Peyer's patch (tissue), 4 donors: ENCODE measurements at regions not wholly inside any gene's neighbourhood (a gene's known extent, or its start where the extent isn't known, plus 50 kb on each side); places are given as distances from the start of the nearest gene placed in this dataset.
"Not testable (repeated sequence)": the region's sequence is repeated elsewhere in the genome, so short reads cannot be mapped to it uniquely, and the experiment has no call there.

Experiments used
- DNase-seq, 3 donors: peaks; one replicate each; pipeline ENCODE4 v3.0.0-alpha.2; 2017 to 2019
- H3K27ac ChIP-seq, 4 donors: fragments of 200-600 bp; sonication (generic); one replicate each; pipeline ENCODE4 v1.5.1; 2016 to 2019
- H3K27me3 ChIP-seq, 2 donors: fragments of 200-600 bp; sonication (generic); one replicate each; pipeline ENCODE4 v1.5.1; 2019
- H3K36me3 ChIP-seq, 3 donors: fragments of 200-600 bp; sonication (generic); one replicate each; pipeline ENCODE4 v1.5.1; 2016 to 2019
- H3K4me1 ChIP-seq, 4 donors: fragments of 200-600 bp; sonication (generic); one replicate each; pipeline ENCODE4 v1.5.1; 2016 to 2019
- H3K4me3 ChIP-seq, 4 donors: fragments of 200-600 bp; sonication (generic); 1 replicate in 3 of 4; 2 replicates in 1 of 4; pipeline ENCODE4 v1.5.1; 2016 to 2019; ENCODE audit warnings: mild to moderate bottlenecking in 1 of 4
- H3K9me3 ChIP-seq, 4 donors: fragments of 200-600 bp; sonication (generic); one replicate each; pipeline ENCODE4 v1.5.1; 2016 to 2019; ENCODE audit warnings: mild to moderate bottlenecking in 1 of 4

GRCh38 chr16:88178896-88179295 lies 203.9 kb upstream of the ZNF469 start:
- not testable (repeated sequence) for H3K36me3 ChIP-seq, DNase-seq, H3K4me3 ChIP-seq, H3K4me1 ChIP-seq, H3K27ac ChIP-seq, H3K9me3 ChIP-seq, H3K27me3 ChIP-seq

- not testable (repeated sequence) for H3K27me3 ChIP-seq, H3K27ac ChIP-seq, H3K9me3 ChIP-seq, H3K36me3 ChIP-seq, H3K4me3 ChIP-seq, H3K4me1 ChIP-seq
- peak in 1 of 3 donors; percentile 37 for DNase-seq
Observed at GRCh38 chr16:88182967-88183881, 199.5 kb upstream of the ZNF469 start.

- H3K27me3 ChIP-seq, H3K27ac ChIP-seq, H3K9me3 ChIP-seq, H3K4me1 ChIP-seq, H3K36me3 ChIP-seq, H3K4me3 ChIP-seq: not testable (repeated sequence)
- DNase-seq: peak in 1 of 3 donors; percentile 30
Observed at GRCh38 chr16:88184053-88184452, 198.7 kb upstream of the ZNF469 start.

- H3K27ac ChIP-seq, H3K4me3 ChIP-seq, H3K4me1 ChIP-seq, H3K27me3 ChIP-seq, H3K36me3 ChIP-seq, H3K9me3 ChIP-seq: not testable (repeated sequence)
- peak in 1 of 3 donors; percentile 14 for DNase-seq
Observed at GRCh38 chr16:88184566-88185355, 198.0 kb upstream of the ZNF469 start.

- not testable (repeated sequence) for H3K27me3 ChIP-seq, H3K4me1 ChIP-seq, DNase-seq, H3K4me3 ChIP-seq, H3K9me3 ChIP-seq, H3K27ac ChIP-seq, H3K36me3 ChIP-seq
Observed at GRCh38 chr16:88185406-88185805, 197.4 kb upstream of the ZNF469 start.

GRCh38 chr16:88185976-88186888 lies 196.5 kb upstream of the ZNF469 start:
- not testable (repeated sequence) for H3K36me3 ChIP-seq, H3K9me3 ChIP-seq, DNase-seq, H3K4me1 ChIP-seq, H3K4me3 ChIP-seq, H3K27me3 ChIP-seq
- peak overlapping the region in 1 of 4 donors; percentile 12 for H3K27ac ChIP-seq

GRCh38 chr16:88186889-88187870 lies 195.6 kb upstream of the ZNF469 start:
- not testable (repeated sequence) for H3K4me3 ChIP-seq, H3K27ac ChIP-seq, H3K4me1 ChIP-seq, DNase-seq, H3K27me3 ChIP-seq, H3K9me3 ChIP-seq, H3K36me3 ChIP-seq

- DNase-seq, H3K9me3 ChIP-seq, H3K4me1 ChIP-seq, H3K4me3 ChIP-seq, H3K36me3 ChIP-seq, H3K27me3 ChIP-seq, H3K27ac ChIP-seq: not testable (repeated sequence)
Observed at GRCh38 chr16:88188171-88188895, 194.4 kb upstream of the ZNF469 start.

GRCh38 chr16:88190592-88191095 lies 192.1 kb upstream of the ZNF469 start:
- not testable (repeated sequence) for DNase-seq, H3K27me3 ChIP-seq, H3K4me3 ChIP-seq, H3K9me3 ChIP-seq, H3K36me3 ChIP-seq, H3K27ac ChIP-seq, H3K4me1 ChIP-seq

- H3K4me1 ChIP-seq, H3K36me3 ChIP-seq, H3K27me3 ChIP-seq, H3K4me3 ChIP-seq, DNase-seq, H3K27ac ChIP-seq, H3K9me3 ChIP-seq: not testable (repeated sequence)
Observed at GRCh38 chr16:88191168-88191567, 191.6 kb upstream of the ZNF469 start.
